ENCODE measurements at regions not wholly inside any gene's neighbourhood (a gene's known extent, or its start where the extent isn't known, plus 50 kb on each side); places are given as distances from the start of the nearest gene placed in this dataset.

- ATAC-seq = no peak
- H3K4me3 ChIP-seq (ENCODE audit: low read length) = no peak overlapping the region
- no peak overlapping the region for H3K27ac ChIP-seq (ENCODE audit: low read length)
- no peak overlapping the region for H3K4me3 Mint-ChIP-seq
- no peaks in the 10 kb centered on the region for H3K4me1 ChIP-seq (ENCODE audit: control insufficient read depth, insufficient read depth, low read length)
- no peaks in the 10 kb centered on the region for H3K9me3 ChIP-seq (ENCODE audit: control insufficient read depth, insufficient read depth, low read length)
- H3K27me3 Mint-ChIP-seq (ENCODE audit: low read depth in 2 of 2) = peaks cover 11 to 32% of the 10 kb centered on the region in 2 donors
- H3K9me3 Mint-ChIP-seq = no peaks in the 10 kb centered on the region
- no peaks in the 10 kb centered on the region for H3K36me3 ChIP-seq (ENCODE audit: control insufficient read depth, insufficient read depth, low read length)
- no peak for TF ChIP-seq CTCF (IDR thresholded peaks at IDR 0.05)
- no peak for DNase-seq
- peaks cover 3% of the 10 kb centered on the region for H3K27me3 ChIP-seq (ENCODE audit: control insufficient read depth, insufficient read depth, low read length)
- no peak overlapping the region for H3K27ac Mint-ChIP-seq
- no peaks in the 10 kb centered on the region for H3K36me3 Mint-ChIP-seq
- intact Hi-C loops (cut with micrococcal nuclease) = no loop called here
- H3K4me1 Mint-ChIP-seq = no peaks in the 10 kb centered on the region
- WGBS (ENCODE audit: insufficient coverage) = 80% methylated on average over 5 of the region's 5 CpGs
Observed at GRCh38 chr3:124207873-124208485, 216.1 kb upstream of the ROPN1 start.

- no CpG with 5 or more reads among the region's 2 CpGs for WGBS (ENCODE audit: insufficient coverage)
- Histone ChIP-seq H3K27ac (ENCODE audit: low read length) (no peak overlapping the region), H3K36me3 (ENCODE audit: control insufficient read depth, insufficient read depth, low read length) (no peaks in the 10 kb centered on the region), H3K4me3 (ENCODE audit: low read length) (no peak overlapping the region), H3K4me1 (ENCODE audit: control insufficient read depth, insufficient read depth, low read length) (no peaks in the 10 kb centered on the region), H3K9me3 (ENCODE audit: control insufficient read depth, insufficient read depth, low read length) (no peaks in the 10 kb centered on the region), H3K27me3 (ENCODE audit: control insufficient read depth, insufficient read depth, low read length) (peaks cover 3% of the 10 kb centered on the region)
- intact Hi-C loops (cut with micrococcal nuclease) = no loop called here
- no peaks in the 10 kb centered on the region for H3K36me3 Mint-ChIP-seq
- no peak for ATAC-seq
- H3K9me3 Mint-ChIP-seq = no peaks in the 10 kb centered on the region
- DNase-seq = no peak
- H3K4me1 Mint-ChIP-seq = no peaks in the 10 kb centered on the region
- no peak for TF ChIP-seq CTCF (IDR thresholded peaks at IDR 0.05)
- no peak overlapping the region for H3K27ac Mint-ChIP-seq
- H3K4me3 Mint-ChIP-seq = no peak overlapping the region
- H3K27me3 Mint-ChIP-seq (ENCODE audit: low read depth in 2 of 2) = peaks cover 11 to 29% of the 10 kb centered on the region in 2 donors
Observed at GRCh38 chr3:124209426-124209825, 217.5 kb upstream of the ROPN1 start.

- no peak overlapping the region for H3K4me3 ChIP-seq (ENCODE audit: low read length)
- ATAC-seq (no peak), DNase-seq (no peak)
- H3K36me3 ChIP-seq (ENCODE audit: control insufficient read depth, insufficient read depth, low read length) = no peaks in the 10 kb centered on the region
- H3K4me1 Mint-ChIP-seq = no peaks in the 10 kb centered on the region
- H3K27ac ChIP-seq (ENCODE audit: low read length) = no peak overlapping the region
- H3K4me1 ChIP-seq (ENCODE audit: control insufficient read depth, insufficient read depth, low read length) = no peaks in the 10 kb centered on the region
- no peaks in the 10 kb centered on the region for H3K9me3 Mint-ChIP-seq
- no peaks in the 10 kb centered on the region for H3K9me3 ChIP-seq (ENCODE audit: control insufficient read depth, insufficient read depth, low read length)
- TF ChIP-seq CTCF (IDR thresholded peaks at IDR 0.05) = no peak
- no peak overlapping the region for H3K4me3 Mint-ChIP-seq
- H3K36me3 Mint-ChIP-seq = no peaks in the 10 kb centered on the region
- H3K27ac Mint-ChIP-seq = no peak overlapping the region
- intact Hi-C loops (cut with micrococcal nuclease) = no loop called here
- peaks cover 6 to 16% of the 10 kb centered on the region in 2 donors for H3K27me3 Mint-ChIP-seq (ENCODE audit: low read depth in 2 of 2)
- H3K27me3 ChIP-seq (ENCODE audit: control insufficient read depth, insufficient read depth, low read length) = peaks cover 3% of the 10 kb centered on the region
Observed at GRCh38 chr3:124210899-124211298, 219.0 kb upstream of the ROPN1 start.

GRCh38 chr3:124213641-124214040 lies 221.7 kb upstream of the ROPN1 start:
- Histone ChIP-seq H3K4me3 (ENCODE audit: low read length) (no peak overlapping the region), H3K4me1 (ENCODE audit: control insufficient read depth, insufficient read depth, low read length) (no peaks in the 10 kb centered on the region), H3K9me3 (ENCODE audit: control insufficient read depth, insufficient read depth, low read length) (no peaks in the 10 kb centered on the region), H3K36me3 (ENCODE audit: control insufficient read depth, insufficient read depth, low read length) (no peaks in the 10 kb centered on the region), H3K27ac (ENCODE audit: low read length) (no peak overlapping the region), H3K27me3 (ENCODE audit: control insufficient read depth, insufficient read depth, low read length) (no peaks in the 10 kb centered on the region)
- H3K27me3 Mint-ChIP-seq (ENCODE audit: low read depth in 2 of 2) = peaks cover 6 to 7% of the 10 kb centered on the region in 2 donors
- H3K9me3 Mint-ChIP-seq = no peaks in the 10 kb centered on the region
- no peak overlapping the region for H3K27ac Mint-ChIP-seq
- TF ChIP-seq CTCF (IDR thresholded peaks at IDR 0.05) = no peak
- no peak overlapping the region for H3K4me3 Mint-ChIP-seq
- intact Hi-C loops (cut with micrococcal nuclease) = no loop called here
- no peaks in the 10 kb centered on the region for H3K36me3 Mint-ChIP-seq
- no peaks in the 10 kb centered on the region for H3K4me1 Mint-ChIP-seq
- DNase-seq (no peak), ATAC-seq (no peak)

All from natural killer cell (primary cell).